WTC11 (cell line): ENCODE measurements at regions not wholly inside any gene's neighbourhood (a gene's known extent, or its start where the extent isn't known, plus 50 kb on each side); places are given as distances from the start of the nearest gene placed in this dataset.

Source experiments
- ATAC-seq: fragments of 200-7000 bp; cut with Tn5 transposase; 2 replicates; pipeline ENCODE4 v1.10.0; 2021; ENCODE audit warnings: mild to moderate bottlenecking, moderate library complexity
- CTCF ChIA-PET: fragments of 300-600 bp; sonication (Branson Sonifier 250); formaldehyde crosslinking; loops from one replicate; lab custom pipeline; 2021; ENCODE audit warnings: antibody characterized with exemption; lab: Charles Lee
- POLR2A ChIA-PET: fragments of 350-600 bp; sonication (Branson Sonifier 250); formaldehyde crosslinking; loops from one replicate; lab custom pipeline; 2021; ENCODE audit warnings: antibody characterized with exemption; lab: Charles Lee
- DNase-seq: peaks from one replicate; pipeline ENCODE4 v3.0.0; 2021; ENCODE audit warnings: low spot score
- H3K27ac Mint-ChIP-seq: 2 replicates; pipeline ENCODE4 v1.8.0; 2021; ENCODE audit warnings: mixed read lengths
- H3K27me3 Mint-ChIP-seq: 2 replicates; pipeline ENCODE4 v1.8.0; 2021; ENCODE audit warnings: low read depth, mild to moderate bottlenecking, moderate library complexity, mixed read lengths
- H3K36me3 Mint-ChIP-seq: 2 replicates; pipeline ENCODE4 v1.8.0; 2021; ENCODE audit warnings: mixed read lengths
- H3K4me1 Mint-ChIP-seq: 2 replicates; pipeline ENCODE4 v1.8.0; 2022; ENCODE audit warnings: mixed read lengths
- H3K4me3 Mint-ChIP-seq: 2 replicates; pipeline ENCODE4 v1.8.0; 2021; ENCODE audit warnings: mild to moderate bottlenecking, moderate library complexity, mixed read lengths
- H3K9me3 Mint-ChIP-seq: 2 replicates; pipeline ENCODE4 v1.8.0; 2021; ENCODE audit warnings: mixed read lengths
- ARID4B ChIP-seq: sonication (generic); formaldehyde crosslinking; IDR thresholded peaks from 2 replicates; pipeline ENCODE4 v1.8.0; 2023; ENCODE audit warnings: missing genetic modification reagents, mild to moderate bottlenecking, borderline replicate concordance
- ATF2 ChIP-seq: sonication (generic); formaldehyde crosslinking; IDR thresholded peaks from 2 replicates; pipeline ENCODE4 v1.8.1; 2022; ENCODE audit warnings: low read depth, missing genetic modification reagents, borderline replicate concordance
- ATF3 ChIP-seq: sonication (generic); formaldehyde crosslinking; conservative IDR thresholded peaks from 2 replicates; pipeline ENCODE4 v1.8.1; 2022; ENCODE audit warnings: mild to moderate bottlenecking, missing genetic modification reagents
- CDX4 ChIP-seq: fragments of 250-450 bp; sonication (Bioruptor Pico); IDR thresholded peaks from 2 replicates; pipeline ENCODE4 v1.9.0; 2021; ENCODE audit warnings: moderate library complexity, mild to moderate bottlenecking, inconsistent platforms, borderline replicate concordance
- CREB1 ChIP-seq: sonication (generic); formaldehyde crosslinking; IDR thresholded peaks from 2 replicates; pipeline ENCODE4 v1.8.0; 2023; ENCODE audit warnings: mild to moderate bottlenecking, missing genetic modification reagents
- CREM ChIP-seq: sonication (generic); formaldehyde crosslinking; IDR thresholded peaks from 2 replicates; pipeline ENCODE4 v1.8.1; 2022; ENCODE audit warnings: mild to moderate bottlenecking, missing genetic modification reagents, moderate library complexity
- E2F1 ChIP-seq: sonication (generic); formaldehyde crosslinking; IDR thresholded peaks from 2 replicates; pipeline ENCODE4 v1.8.0; 2022; ENCODE audit warnings: mild to moderate bottlenecking, missing genetic modification reagents
- E2F4 ChIP-seq: sonication (generic); formaldehyde crosslinking; IDR thresholded peaks from 2 replicates; pipeline ENCODE4 v1.8.1; 2022; ENCODE audit warnings: low read depth, mild to moderate bottlenecking, moderate library complexity, missing genetic modification reagents, borderline replicate concordance
- ERG ChIP-seq: fragments of 250-450 bp; sonication (Bioruptor Pico); IDR thresholded peaks from 2 replicates; pipeline ENCODE4 v1.8.0; 2021; ENCODE audit warnings: mild to moderate bottlenecking
- GRHL2 ChIP-seq: fragments of 250-450 bp; sonication (Bioruptor Pico); IDR thresholded peaks from 2 replicates; pipeline ENCODE4 v1.8.0; 2022; ENCODE audit warnings: mild to moderate bottlenecking, moderate library complexity; ENCODE audit not compliant: insufficient replicate concordance, severe bottlenecking
- MYBL2 ChIP-seq: sonication (generic); formaldehyde crosslinking; IDR thresholded peaks from 2 replicates; pipeline ENCODE4 v1.8.1; 2023; ENCODE audit warnings: mild to moderate bottlenecking, moderate library complexity, missing genetic modification reagents
- NFYB ChIP-seq: sonication (generic); formaldehyde crosslinking; conservative IDR thresholded peaks from 2 replicates; pipeline ENCODE4 v1.8.0; 2022; ENCODE audit warnings: low read depth, missing genetic modification reagents
- NR3C1 ChIP-seq: sonication (generic); formaldehyde crosslinking; conservative IDR thresholded peaks from 2 replicates; pipeline ENCODE4 v1.8.1; 2023; ENCODE audit warnings: low read depth, mild to moderate bottlenecking, missing genetic modification reagents
- SOX15 ChIP-seq: fragments of 250-450 bp; sonication (Bioruptor Pico); IDR thresholded peaks from 2 replicates; pipeline ENCODE4 v1.9.0; 2021; ENCODE audit warnings: mild to moderate bottlenecking
- USF1 ChIP-seq: sonication (generic); formaldehyde crosslinking; IDR thresholded peaks from 2 replicates; pipeline ENCODE4 v1.8.0; 2022; ENCODE audit warnings: mild to moderate bottlenecking, missing genetic modification reagents
- ZNF263 ChIP-seq: sonication (generic); formaldehyde crosslinking; IDR thresholded peaks from 2 replicates; pipeline ENCODE4 v1.8.1; 2022; ENCODE audit warnings: low read depth, mild to moderate bottlenecking, moderate library complexity, missing genetic modification reagents
- ZNF281 ChIP-seq: sonication (generic); formaldehyde crosslinking; IDR thresholded peaks from 2 replicates; pipeline ENCODE4 v1.8.0; 2023; ENCODE audit warnings: mild to moderate bottlenecking, missing genetic modification reagents
- ZNF512 ChIP-seq: sonication (generic); formaldehyde crosslinking; IDR thresholded peaks from 2 replicates; pipeline ENCODE4 v1.8.1; 2022; ENCODE audit warnings: missing genetic modification reagents, borderline replicate concordance

GRCh38 chr16:20255002-20255401 is 72.3 kb downstream of the GP2 start:
- Mint-ChIP-seq H3K27ac (no peak overlapping the region), H3K27me3 (no peaks in the 10 kb centered on the region; the same call in 1 of the 2 replicates), H3K36me3 (peaks cover 9% of the 10 kb centered on the region), H3K4me1 (peaks cover 25% of the 10 kb centered on the region), H3K9me3 (peaks cover 12% of the 10 kb centered on the region), H3K4me3 (no peak overlapping the region)
- POLR2A ChIA-PET: no interaction called here
- DNase-seq: no peak
- CTCF ChIA-PET: no interaction called here
- ATAC-seq: no peak
- TF ChIP-seq ATF3 (CRISPR knock-in tag) (no peak), CREM (no peak), CREB1 (CRISPR knock-in tag) (no peak), NR3C1 (CRISPR knock-in tag) (no peak), ZNF263 (CRISPR knock-in tag) (no peak), ZNF512 (CRISPR knock-in tag) (no peak), E2F1 (no peak), GRHL2 (CRISPR knock-in tag) (no peak), ZNF281 (CRISPR knock-in tag) (no peak), SOX15 (CRISPR knock-in tag) (no peak), ERG (CRISPR knock-in tag) (no peak), ARID4B (CRISPR knock-in tag) (no peak), ATF2 (CRISPR knock-in tag) (no peak), USF1 (CRISPR knock-in tag) (no peak), E2F4 (CRISPR knock-in tag) (no peak), MYBL2 (no peak), NFYB (CRISPR knock-in tag) (no peak), CDX4 (no peak)
